T1000 (cell line): ENCODE measurements at regions not wholly inside any gene's neighbourhood (a gene's known extent, or its start where the extent isn't known, plus 50 kb on each side); places are given as distances from the start of the nearest gene placed in this dataset.
"Not testable (repeated sequence)": the region's sequence is repeated elsewhere in the genome, so short reads cannot be mapped to it uniquely, and the experiment has no call there.

Experiments
- DNase-seq: peaks from one replicate; lab custom pipeline; 2025; ENCODE audit warnings: mixed read lengths; lab: John Stamatoyannopoulos, UW

GRCh38 chr4:163693211-163693610 lies 198.7 kb downstream of the TMA16 start:
- no peak for DNase-seq

DNA sequence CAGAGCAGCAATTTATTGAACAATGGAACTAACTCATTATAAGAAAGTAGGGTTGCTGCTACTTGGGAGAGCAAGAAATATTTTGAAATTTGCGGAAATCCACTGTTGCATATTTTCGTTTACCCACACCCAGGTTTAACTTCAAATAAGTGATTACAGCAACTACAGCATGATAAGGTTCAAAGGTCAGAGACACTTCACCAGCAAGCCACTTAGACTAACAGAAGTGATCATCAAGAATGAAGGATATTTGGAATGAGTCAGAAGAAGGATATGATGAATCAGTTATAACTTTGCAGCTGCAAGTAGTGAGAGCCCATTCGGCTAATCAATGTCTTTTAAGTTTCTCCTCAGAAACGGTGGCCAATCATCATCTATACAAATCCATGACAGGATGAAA lies 199.3 kb downstream of the TMA16 start:
- no peak for DNase-seq

DNA sequence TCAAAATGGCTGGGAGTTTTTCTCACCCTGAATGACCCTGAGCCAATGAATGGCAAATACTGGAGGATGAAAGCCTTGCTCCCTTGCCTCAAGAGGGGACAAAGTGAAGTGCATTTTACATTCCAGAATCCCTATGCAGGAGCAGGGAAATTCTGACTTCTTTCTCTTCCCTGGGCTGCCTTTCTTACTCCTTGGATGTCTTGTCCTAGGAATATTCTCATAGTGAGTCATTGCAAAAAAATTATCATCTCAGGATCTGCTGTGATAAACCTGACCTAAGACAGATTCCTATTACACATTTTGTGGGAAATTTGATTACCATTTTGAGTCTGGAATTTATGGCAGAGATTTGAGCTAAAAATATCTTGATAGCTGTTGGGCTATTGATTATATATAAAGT lies 199.9 kb downstream of the TMA16 start:
- no peak for DNase-seq

GRCh38 chr4:163697121-163697520 lies 202.6 kb downstream of the TMA16 start:
- DNase-seq: no peak

GRCh38 chr4:163700383-163700782 lies 205.9 kb downstream of the TMA16 start:
- DNase-seq: not testable (repeated sequence)

- no peak for DNase-seq
These were observed 207.4 kb downstream of the TMA16 start for GRCh38 chr4:163701916-163702315.

GRCh38 chr4:163702736-163703135 lies 208.2 kb downstream of the TMA16 start:
- no peak for DNase-seq

DNA sequence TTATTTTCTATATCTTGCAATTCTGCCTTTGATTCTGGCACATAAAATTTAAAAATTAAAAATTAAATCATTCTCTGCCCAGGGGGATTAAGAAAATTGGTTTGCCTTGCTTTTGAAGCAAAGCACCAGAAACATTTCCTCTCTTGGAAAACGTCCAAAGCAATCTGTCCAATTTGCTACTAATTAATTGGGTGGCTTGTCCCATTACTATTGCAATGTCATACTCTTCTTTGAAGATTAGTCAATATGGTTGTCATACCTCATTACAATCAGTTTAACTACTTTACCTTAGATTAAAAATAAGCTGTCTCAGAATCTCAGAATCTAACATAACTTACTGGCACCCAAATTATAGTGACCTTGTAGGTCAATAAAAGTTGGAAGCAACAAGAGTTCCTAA lies 208.8 kb downstream of the TMA16 start:
- DNase-seq: no peak

GRCh38 chr4:163707873-163708272 lies 213.4 kb downstream of the TMA16 start:
- DNase-seq: no peak

DNA sequence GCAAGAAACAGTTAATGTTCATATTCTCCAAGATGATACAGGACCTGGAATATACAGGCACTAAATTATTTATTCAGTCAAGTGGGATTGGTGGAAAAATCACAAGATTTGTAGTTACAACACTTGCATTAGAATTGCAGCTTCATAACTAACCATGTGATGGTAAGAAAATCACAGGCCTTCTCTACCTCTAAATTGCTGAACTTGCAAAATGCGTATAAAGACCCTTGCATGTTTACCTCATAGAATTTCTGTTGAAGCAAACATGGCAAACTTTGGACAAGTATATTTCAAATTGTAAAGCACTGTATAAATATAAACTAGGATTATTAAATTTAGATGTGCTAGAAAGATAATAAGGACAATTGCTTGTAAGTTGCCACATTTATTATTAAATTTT lies 215.1 kb downstream of the TMA16 start:
- no peak for DNase-seq

DNA sequence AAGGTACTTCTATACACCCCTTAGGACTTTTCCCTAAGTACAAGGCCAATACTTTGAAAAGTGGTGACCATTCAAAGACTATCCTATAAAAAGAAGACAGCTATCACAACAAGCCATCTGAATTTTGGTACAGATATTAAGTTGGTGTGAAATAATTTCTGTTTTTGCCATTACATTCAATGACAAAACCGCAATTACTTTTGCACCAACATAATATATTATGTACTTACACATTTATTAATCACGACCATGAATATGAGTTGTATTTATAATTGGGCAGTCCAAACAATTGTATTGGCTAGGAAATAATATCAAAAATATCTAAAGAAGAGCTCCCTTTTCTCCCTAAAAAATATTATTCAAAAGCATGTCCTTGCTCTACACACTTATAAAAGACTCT lies 215.7 kb downstream of the TMA16 start:
- no peak for DNase-seq

- DNase-seq: not testable (repeated sequence)
These were observed 230.0 kb downstream of the TMA16 start for GRCh38 chr4:163724495-163724894.

DNA sequence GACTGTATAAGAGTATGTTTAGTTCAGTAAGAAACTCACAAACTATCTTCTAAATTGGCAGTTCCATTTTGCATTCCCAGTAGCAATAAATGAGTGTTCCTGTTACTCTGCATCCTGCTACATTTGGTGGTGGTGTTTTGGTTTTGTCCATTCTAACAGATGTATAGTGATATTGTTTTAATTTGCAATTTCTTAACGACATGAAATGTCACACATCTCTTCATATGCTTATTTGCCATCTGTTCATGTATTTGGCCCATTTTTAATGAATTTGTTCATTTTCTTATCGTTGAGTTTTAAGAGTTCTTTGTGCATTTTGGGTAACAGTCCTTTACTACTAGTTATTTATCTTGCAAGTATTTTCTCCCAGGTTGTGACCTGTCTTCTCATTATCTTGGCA lies 232.2 kb downstream of the TMA16 start:
- no peak for DNase-seq

DNA sequence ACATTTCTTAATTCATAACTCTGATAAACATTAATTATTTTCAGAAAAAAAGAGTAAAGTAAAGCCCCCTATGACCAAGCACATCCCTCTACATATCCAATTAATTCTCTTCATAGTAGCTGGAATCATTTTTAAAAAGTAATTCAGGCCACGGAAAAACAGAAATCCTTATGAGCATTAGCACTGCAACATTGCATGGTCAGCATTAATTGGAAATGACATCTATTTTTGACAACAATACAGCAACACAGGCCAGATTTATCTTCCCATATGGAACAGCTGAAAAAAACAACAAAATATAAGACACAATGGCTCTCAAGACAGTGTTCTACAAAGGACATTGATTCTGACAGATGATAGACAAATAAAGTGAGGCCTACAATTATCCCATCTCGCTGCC lies 236.6 kb downstream of the TMA16 start:
- DNase-seq: no peak

DNA sequence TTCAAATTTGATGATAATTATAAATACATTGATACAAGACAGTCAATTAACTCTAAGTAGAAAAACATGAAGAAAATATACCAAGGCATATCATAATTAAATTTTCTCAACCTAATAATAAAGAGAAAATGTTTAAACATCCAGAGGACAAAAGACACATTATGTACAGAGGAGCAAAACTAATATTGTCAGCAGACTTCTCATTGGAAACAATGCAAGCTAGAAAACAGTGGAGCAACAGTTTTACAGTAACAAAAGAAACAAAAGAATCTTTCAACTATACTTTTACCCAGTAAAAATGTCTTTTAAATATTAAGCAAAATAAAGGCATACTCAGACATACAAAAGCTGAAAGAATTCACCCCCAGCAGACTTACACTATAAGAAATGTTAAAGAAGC lies 238.0 kb downstream of the TMA16 start:
- DNase-seq: no peak

DNA sequence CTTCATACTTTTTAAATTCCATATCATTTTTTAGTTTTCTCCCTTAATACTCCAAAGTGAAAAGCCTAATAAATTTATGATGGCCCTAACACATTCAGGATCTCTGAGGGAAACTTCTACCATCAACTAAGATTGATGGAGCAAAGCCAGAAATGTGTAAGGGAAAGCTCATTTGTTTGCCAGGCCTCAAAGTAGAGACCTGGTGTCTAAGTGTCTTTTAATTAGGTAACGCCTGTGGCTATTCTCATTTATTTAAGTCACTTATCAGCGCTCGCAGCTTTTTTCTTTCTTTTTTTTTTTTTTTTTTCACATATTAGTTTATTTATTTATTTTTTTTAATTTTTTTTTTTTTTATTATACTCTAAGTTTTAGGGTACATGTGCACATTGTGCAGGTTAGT lies 242.4 kb downstream of the TMA16 start:
- DNase-seq: no peak

GRCh38 chr4:163737846-163738245 lies 243.4 kb downstream of the TMA16 start:
- DNase-seq: not testable (repeated sequence)

GRCh38 chr4:163738521-163738920 lies 244.0 kb downstream of the TMA16 start:
- no peak for DNase-seq

DNA sequence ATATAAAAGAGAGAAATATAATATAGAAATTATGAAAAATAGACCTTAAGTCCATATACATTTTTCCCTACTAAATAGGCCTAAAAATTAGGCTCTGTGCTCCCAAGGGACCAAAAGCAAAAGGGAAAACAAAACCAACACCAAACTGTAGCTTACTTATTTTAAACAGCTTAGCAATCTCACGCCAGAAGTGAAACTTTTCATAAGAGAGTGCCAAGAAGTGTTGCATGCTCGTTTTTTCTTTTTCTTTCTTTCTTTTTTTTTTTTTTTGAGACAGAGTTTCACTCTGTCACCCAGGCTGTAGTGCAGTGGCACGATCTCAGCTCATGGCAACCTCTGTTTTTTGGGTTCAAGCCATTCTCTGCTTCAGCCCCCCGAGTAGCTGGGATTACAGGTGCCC lies 250.4 kb downstream of the TMA16 start:
- no peak for DNase-seq

DNA sequence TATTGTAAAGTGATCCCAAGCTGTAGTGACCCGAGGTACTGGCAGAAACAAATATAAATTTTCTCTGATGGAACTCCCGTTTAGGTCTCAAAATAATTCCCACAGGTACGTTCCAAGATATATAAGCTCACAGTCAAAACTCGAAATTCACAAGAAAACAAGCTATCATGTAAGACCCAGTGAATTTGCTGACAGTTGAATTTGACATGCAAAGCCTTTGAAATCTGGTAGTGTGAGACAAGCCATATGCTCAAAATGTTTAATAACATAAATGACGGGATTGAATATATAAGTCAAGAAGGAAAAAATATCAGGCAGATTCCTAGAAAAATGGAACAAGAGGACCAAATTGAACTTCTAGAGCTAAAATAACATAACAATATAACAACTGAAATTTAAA lies 252.8 kb downstream of the TMA16 start:
- DNase-seq: no peak

- no peak for DNase-seq
These were observed 253.4 kb downstream of the TMA16 start for GRCh38 chr4:163747886-163748285.

DNA sequence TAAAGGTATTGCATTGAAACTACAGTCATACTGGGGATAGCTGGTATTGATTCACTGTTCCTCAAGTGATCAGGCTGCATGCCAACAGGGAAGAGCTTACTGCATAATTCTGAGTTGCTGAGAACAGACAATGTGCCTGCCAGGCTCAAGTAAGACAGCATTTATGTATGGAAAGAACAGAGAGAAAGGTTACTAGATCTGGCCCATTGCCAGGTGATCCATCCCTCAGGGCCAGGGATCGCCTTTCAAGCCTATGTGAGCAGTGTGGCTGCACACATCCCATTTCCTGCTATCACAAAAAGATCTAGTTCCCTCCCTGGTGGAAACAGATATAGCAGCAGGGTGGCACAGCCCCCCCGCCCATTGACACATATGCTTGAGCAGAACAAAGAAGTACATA lies 254.0 kb downstream of the TMA16 start:
- peak; percentile 44 for DNase-seq

- DNase-seq: no peak
These were observed 260.5 kb downstream of the TMA16 start for GRCh38 chr4:163755013-163755412.

- DNase-seq: no peak
These were observed 262.7 kb downstream of the TMA16 start for GRCh38 chr4:163757219-163757618.

DNA sequence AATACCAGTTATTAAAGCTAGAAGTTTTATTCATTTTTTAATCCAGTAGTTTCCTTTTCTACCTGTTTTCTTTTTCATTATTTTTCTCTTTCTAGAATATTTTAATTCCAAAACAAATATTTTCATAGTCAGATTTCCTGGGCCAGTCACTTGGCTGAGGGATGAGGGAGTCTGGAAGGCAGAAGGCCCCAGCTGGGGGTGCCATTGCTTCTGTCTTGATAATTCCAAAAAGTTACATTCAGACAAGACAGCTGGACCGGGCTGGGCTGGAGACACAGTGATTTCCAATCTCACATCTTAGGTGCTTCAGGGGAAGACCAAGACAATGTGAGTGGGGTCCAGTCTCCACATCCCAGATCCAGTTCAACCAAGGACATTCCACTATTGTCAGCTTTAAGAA lies 263.5 kb downstream of the TMA16 start:
- no peak for DNase-seq
